Right lobe of liver (tissue), 4 donors: ENCODE measurements at regions not wholly inside any gene's neighbourhood (a gene's known extent, or its start where the extent isn't known, plus 50 kb on each side); places are given as distances from the start of the nearest gene placed in this dataset.

Experiments
- CTCF ChIP-seq, 4 donors: fragments of 200-600 bp in 3 of 4; fragments of 450-650 bp in 1 of 4; IDR thresholded peaks; one replicate each; pipeline versions ENCODE4 v1.5.1 to v1.8.0; 2016 to 2022; ENCODE audit warnings: antibody characterized with exemption in 4 of 4, mild to moderate bottlenecking in 2 of 4
- POLR2A ChIP-seq: fragments of 450-650 bp; IDR thresholded peaks from one replicate; pipeline ENCODE4 v1.6.1; 2017; ENCODE audit warnings: antibody characterized with exemption, mild to moderate bottlenecking
- donor health status: DM: no; HTN: no; CAD: no.
- donor health status: DM: no; HTN: no; CAD: no.
- donor health status: DM: no; HTN: yes; CAD: no.

GRCh38 chr9:105087910-105088898, 156.2 kb upstream of the SLC44A1 start:
- no peak for TF ChIP-seq CTCF (IDR thresholded peaks at IDR 0.05)
- no peak for TF ChIP-seq POLR2A
